HPDE6-E6E7 (cell line): ENCODE measurements at regions not wholly inside any gene's neighbourhood (a gene's known extent, or its start where the extent isn't known, plus 50 kb on each side); places are given as distances from the start of the nearest gene placed in this dataset.
"Not testable (repeated sequence)": the region's sequence is repeated elsewhere in the genome, so short reads cannot be mapped to it uniquely, and the experiment has no call there.

ENCODE experiments used
- DNase-seq: peaks from one replicate; pipeline ENCODE4 v3.0.0; 2011; ENCODE audit warnings: missing footprints; ENCODE audit errors: extremely low spot score

GRCh38 chr2:37758141-37758601 is 86.7 kb upstream of the CDC42EP3 start:
- DNase-seq, result not testable (repeated sequence)

- not testable (repeated sequence) for DNase-seq
Observed at GRCh38 chr2:37759989-37760388, 88.5 kb upstream of the CDC42EP3 start.

GRCh38 chr2:37760471-37760870 is 89.0 kb upstream of the CDC42EP3 start:
- no peak for DNase-seq

GRCh38 chr2:37762281-37762680 is 90.8 kb upstream of the CDC42EP3 start:
- not testable (repeated sequence) for DNase-seq

GRCh38 chr2:37764739-37765138 is 93.3 kb upstream of the CDC42EP3 start:
- no peak for DNase-seq

- no peak for DNase-seq
Observed at GRCh38 chr2:37766106-37766505, 94.7 kb upstream of the CDC42EP3 start.

GRCh38 chr2:37767046-37767445 is 95.6 kb upstream of the CDC42EP3 start:
- no peak for DNase-seq

GRCh38 chr2:37767959-37768925 is 96.8 kb upstream of the CDC42EP3 start:
- DNase-seq, result no peak

- DNase-seq, result no peak
Observed at GRCh38 chr2:37769551-37769950, 98.1 kb upstream of the CDC42EP3 start.

- no peak for DNase-seq
Observed at GRCh38 chr2:37770797-37771196, 99.4 kb upstream of the CDC42EP3 start.

GRCh38 chr2:37771600-37772088 is 100.2 kb upstream of the CDC42EP3 start:
- no peak for DNase-seq

- DNase-seq, result no peak
Observed at GRCh38 chr2:37773371-37774130, 102.1 kb upstream of the CDC42EP3 start.

- not testable (repeated sequence) for DNase-seq
Observed at GRCh38 chr2:37774171-37774944, 102.9 kb upstream of the CDC42EP3 start.

GRCh38 chr2:37774976-37775907 is 103.8 kb upstream of the CDC42EP3 start:
- no peak for DNase-seq

- peak; percentile 25 for DNase-seq
Observed at GRCh38 chr2:37775908-37776250, 104.4 kb upstream of the CDC42EP3 start.

- peak; percentile 32 for DNase-seq
Observed at GRCh38 chr2:37776487-37776886, 105.0 kb upstream of the CDC42EP3 start.

- DNase-seq, result no peak
Observed at GRCh38 chr2:37779139-37779538, 107.7 kb upstream of the CDC42EP3 start.

GRCh38 chr2:37779611-37780386 is 108.4 kb upstream of the CDC42EP3 start:
- no peak for DNase-seq

GRCh38 chr2:37780387-37780676 is 108.9 kb upstream of the CDC42EP3 start:
- DNase-seq, result no peak

GRCh38 chr2:37781028-37781427 is 109.6 kb upstream of the CDC42EP3 start:
- no peak for DNase-seq
